Lower lobe of right lung (tissue), 2 donors: ENCODE measurements at regions not wholly inside any gene's neighbourhood (a gene's known extent, or its start where the extent isn't known, plus 50 kb on each side); places are given as distances from the start of the nearest gene placed in this dataset.
"Not testable (repeated sequence)": the region's sequence is repeated elsewhere in the genome, so short reads cannot be mapped to it uniquely, and the experiment has no call there.

ENCODE experiments used
- ATAC-seq, 2 donors: fragments of 200-7000 bp; cut with Tn5 transposase; one replicate each; pipeline ENCODE4 v1.9.1; 2020 to 2022; ENCODE audit warnings: mild to moderate bottlenecking in 2 of 2, moderate library complexity in 2 of 2
- DNase-seq: peaks from one replicate; pipeline ENCODE4 v3.0.0-alpha.2; 2020
- H3K27ac ChIP-seq: fragments of 200-600 bp; one replicate; pipeline ENCODE4 v1.8.0; 2022
- H3K27me3 ChIP-seq: fragments of 200-600 bp; one replicate; pipeline ENCODE4 v1.8.0; 2022; ENCODE audit warnings: low read depth
- H3K36me3 ChIP-seq: fragments of 200-600 bp; one replicate; pipeline ENCODE4 v1.8.0; 2022; ENCODE audit warnings: mild to moderate bottlenecking
- H3K4me1 ChIP-seq: fragments of 200-600 bp; one replicate; pipeline ENCODE4 v1.8.0; 2022
- H3K4me3 ChIP-seq: fragments of 200-600 bp; one replicate; pipeline ENCODE4 v1.8.0; 2022; ENCODE audit warnings: mild to moderate bottlenecking
- H3K9me3 ChIP-seq: fragments of 200-600 bp; one replicate; pipeline ENCODE4 v1.8.0; 2022
- intact Hi-C: fragments of 100-400 bp; cut with DNase I; formaldehyde crosslinking; loops from one replicate; pipeline ENCODE4 v1.11.0; 2022
- TF ChIP-seq, protein P1 (sequence below): fragments of 200-600 bp; IDR thresholded peaks from one replicate; pipeline ENCODE4 v1.8.0; 2022; ENCODE audit warnings: antibody characterized with exemption, mild to moderate bottlenecking
- donor health status: DM: no; HTN: yes; CAD: no; lungs with severe emphysema.

GRCh38 chr22:48919851-48920589, 907.7 kb downstream of the BRD1 start:
- ATAC-seq (no peak), DNase-seq (no peak)
- Histone ChIP-seq H3K27ac (no peak overlapping the region), H3K36me3 (no peaks in the 10 kb centered on the region), H3K4me3 (no peak overlapping the region), H3K4me1 (no peaks in the 10 kb centered on the region), H3K9me3 (no peaks in the 10 kb centered on the region), H3K27me3 (peaks cover 30% of the 10 kb centered on the region)
- TF ChIP-seq, protein P1, sequence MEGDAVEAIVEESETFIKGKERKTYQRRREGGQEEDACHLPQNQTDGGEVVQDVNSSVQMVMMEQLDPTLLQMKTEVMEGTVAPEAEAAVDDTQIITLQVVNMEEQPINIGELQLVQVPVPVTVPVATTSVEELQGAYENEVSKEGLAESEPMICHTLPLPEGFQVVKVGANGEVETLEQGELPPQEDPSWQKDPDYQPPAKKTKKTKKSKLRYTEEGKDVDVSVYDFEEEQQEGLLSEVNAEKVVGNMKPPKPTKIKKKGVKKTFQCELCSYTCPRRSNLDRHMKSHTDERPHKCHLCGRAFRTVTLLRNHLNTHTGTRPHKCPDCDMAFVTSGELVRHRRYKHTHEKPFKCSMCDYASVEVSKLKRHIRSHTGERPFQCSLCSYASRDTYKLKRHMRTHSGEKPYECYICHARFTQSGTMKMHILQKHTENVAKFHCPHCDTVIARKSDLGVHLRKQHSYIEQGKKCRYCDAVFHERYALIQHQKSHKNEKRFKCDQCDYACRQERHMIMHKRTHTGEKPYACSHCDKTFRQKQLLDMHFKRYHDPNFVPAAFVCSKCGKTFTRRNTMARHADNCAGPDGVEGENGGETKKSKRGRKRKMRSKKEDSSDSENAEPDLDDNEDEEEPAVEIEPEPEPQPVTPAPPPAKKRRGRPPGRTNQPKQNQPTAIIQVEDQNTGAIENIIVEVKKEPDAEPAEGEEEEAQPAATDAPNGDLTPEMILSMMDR, result no peak
- intact Hi-C loops, result no loop called here

GRCh38 chr22:48919187-48919590, 908.5 kb downstream of the BRD1 start:
- Histone ChIP-seq H3K4me1 (no peaks in the 10 kb centered on the region), H3K9me3 (no peaks in the 10 kb centered on the region), H3K27me3 (peaks cover 37% of the 10 kb centered on the region), H3K36me3 (no peaks in the 10 kb centered on the region), H3K4me3 (no peak overlapping the region), H3K27ac (no peak overlapping the region)
- DNase-seq, result no peak
- ATAC-seq, result no peak
- TF ChIP-seq, protein P1, result no peak
- intact Hi-C loops, result no loop called here

GRCh38 chr22:48918585-48919186, 909.0 kb downstream of the BRD1 start:
- intact Hi-C loops, result no loop called here

DNA sequence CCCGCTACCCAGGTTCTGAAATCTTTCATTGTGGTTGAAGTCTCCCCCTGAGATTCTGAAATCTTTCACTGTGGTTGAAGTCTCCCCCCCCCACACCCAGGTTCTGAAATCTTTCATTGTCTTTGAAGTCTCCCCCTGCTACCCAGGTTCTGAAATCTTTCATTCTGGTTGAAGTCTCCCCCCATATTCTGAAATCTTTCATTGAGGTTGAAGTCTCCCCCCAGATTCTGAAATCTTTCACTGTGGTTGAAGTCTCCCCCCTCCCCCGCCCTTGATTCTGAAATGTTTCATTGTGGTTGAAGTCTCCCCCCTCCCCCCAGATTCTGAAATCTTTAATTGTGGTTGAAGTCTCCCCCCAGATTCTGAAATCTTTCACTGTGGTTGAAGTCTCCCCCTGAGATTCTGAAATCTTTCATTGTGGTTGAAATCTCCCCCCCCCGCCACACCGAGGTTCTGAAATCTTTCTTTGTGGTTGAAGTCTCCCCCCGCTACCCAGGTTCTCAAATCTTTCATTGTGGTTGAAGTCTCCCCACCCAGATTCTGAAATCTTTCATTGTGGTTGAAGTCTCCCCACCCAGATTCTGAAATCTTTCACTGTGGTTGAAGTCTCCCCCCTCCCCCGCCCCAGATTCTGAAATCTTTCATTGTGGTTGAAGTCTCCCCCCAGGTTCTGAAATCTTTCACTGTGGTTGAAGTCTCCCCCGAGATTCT, 915.2 kb downstream of the BRD1 start:
- not testable (repeated sequence) for H3K36me3 ChIP-seq

More at GRCh38 chr22:48918585-48919186, 909.0 kb downstream of the BRD1 start:
- Histone ChIP-seq H3K27me3 (peaks cover 42% of the 10 kb centered on the region), H3K36me3 (no peaks in the 10 kb centered on the region), H3K27ac (no peak overlapping the region), H3K9me3 (no peaks in the 10 kb centered on the region), H3K4me3 (no peak overlapping the region), H3K4me1 (no peaks in the 10 kb centered on the region)
- TF ChIP-seq, protein P1, result no peak
- no peak for ATAC-seq
- no peak for DNase-seq

DNA sequence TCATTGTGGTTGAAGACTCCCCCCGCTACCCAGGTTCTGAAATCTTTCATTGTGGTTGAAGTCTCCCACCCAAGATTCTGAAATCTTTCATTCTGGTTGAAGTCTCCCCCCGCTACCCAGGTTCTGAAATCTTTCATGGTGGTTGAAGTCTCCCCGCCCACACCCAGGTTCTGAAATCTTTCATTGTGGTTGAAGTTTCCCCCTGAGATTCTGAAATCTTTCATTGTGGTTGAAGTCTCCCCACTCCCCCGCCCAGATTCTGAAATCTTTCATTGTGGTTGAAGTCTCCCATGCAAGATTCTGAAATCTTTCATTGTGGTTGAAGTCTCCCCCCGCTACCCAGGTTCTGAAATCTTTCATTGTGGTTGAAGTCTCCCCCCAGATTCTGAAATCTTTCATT, 916.0 kb downstream of the BRD1 start:
- intact Hi-C loops, ATAC-seq, H3K4me1 ChIP-seq, H3K36me3 ChIP-seq, H3K27ac ChIP-seq, DNase-seq, H3K9me3 ChIP-seq, H3K4me3 ChIP-seq: not testable (repeated sequence)
- peaks cover 29% of the 10 kb centered on the region for H3K27me3 ChIP-seq

More for the DNA sequence above, 915.2 kb downstream of the BRD1 start:
- H3K9me3 ChIP-seq, intact Hi-C loops, H3K27ac ChIP-seq, H3K4me1 ChIP-seq, DNase-seq, ATAC-seq, H3K4me3 ChIP-seq: not testable (repeated sequence)
- peaks cover 35% of the 10 kb centered on the region for H3K27me3 ChIP-seq

DNA sequence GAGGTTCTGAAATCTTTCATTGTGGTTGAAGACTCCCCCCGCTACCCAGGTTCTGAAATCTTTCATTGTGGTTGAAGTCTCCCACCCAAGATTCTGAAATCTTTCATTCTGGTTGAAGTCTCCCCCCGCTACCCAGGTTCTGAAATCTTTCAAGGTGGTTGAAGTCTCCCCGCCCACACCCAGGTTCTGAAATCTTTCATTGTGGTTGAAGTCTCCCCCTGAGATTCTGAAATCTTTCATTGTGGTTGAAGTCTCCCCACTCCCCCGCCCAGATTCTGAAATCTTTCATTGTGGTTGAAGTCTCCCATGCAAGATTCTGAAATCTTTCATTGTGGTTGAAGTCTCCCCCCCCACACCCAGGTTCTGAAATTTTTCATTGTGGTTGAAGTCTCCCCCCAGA, 916.6 kb downstream of the BRD1 start:
- H3K27me3 ChIP-seq, result peaks cover 29% of the 10 kb centered on the region
- H3K36me3 ChIP-seq, DNase-seq, intact Hi-C loops, H3K27ac ChIP-seq, H3K4me1 ChIP-seq, ATAC-seq, H3K4me3 ChIP-seq, H3K9me3 ChIP-seq: not testable (repeated sequence)

GRCh38 chr22:48908547-48908946, 919.1 kb downstream of the BRD1 start:
- no peak for DNase-seq
- Histone ChIP-seq H3K4me1 (no peaks in the 10 kb centered on the region), H3K36me3 (no peaks in the 10 kb centered on the region), H3K4me3 (no peak overlapping the region), H3K27ac (no peak overlapping the region), H3K9me3 (no peaks in the 10 kb centered on the region), H3K27me3 (peaks cover 8% of the 10 kb centered on the region)
- TF ChIP-seq, protein P1, result no peak
- intact Hi-C loops, result no loop called here
- ATAC-seq, result no peak
